Neural cell (in vitro differentiated cells): ENCODE measurements at regions not wholly inside any gene's neighbourhood (a gene's known extent, or its start where the extent isn't known, plus 50 kb on each side); places are given as distances from the start of the nearest gene placed in this dataset.

Source experiments
- H2AFZ ChIP-seq: fragments of 200-600, 300-800 bp; sonication (generic), shearing (Covaris generic); 2 replicates; pipeline ENCODE4 v1.6.0; 2014; ENCODE audit warnings: low read depth, mild to moderate bottlenecking, antibody characterized with exemption, low read length, moderate library complexity
- H3F3A ChIP-seq: fragments of 200-600 bp; shearing (Covaris generic); 2 replicates; pipeline ENCODE4 v1.6.1; 2016; ENCODE audit warnings: mild to moderate bottlenecking, moderate library complexity, mixed read lengths, antibody characterized with exemption, low read length; ENCODE audit not compliant: insufficient read depth, poor library complexity, severe bottlenecking
- H3K27ac ChIP-seq: fragments of 200-600, 300-800 bp; sonication (generic), shearing (Covaris generic); 2 replicates; pipeline ENCODE4 v1.5.1; 2014; ENCODE audit warnings: mild to moderate bottlenecking, low read length, moderate library complexity
- H3K27me3 ChIP-seq: fragments of 300-800, 200-600 bp; sonication (generic), shearing (Covaris generic); 2 replicates; pipeline ENCODE4 v1.6.0; 2014; ENCODE audit warnings: mild to moderate bottlenecking, low read depth, low read length, moderate library complexity; ENCODE audit not compliant: insufficient read depth
- H3K36me3 ChIP-seq: fragments of 300-800, 200-600 bp; sonication (generic), shearing (Covaris generic); 2 replicates; pipeline ENCODE4 v1.5.1; 2014; ENCODE audit warnings: mild to moderate bottlenecking, antibody characterized with exemption, low read length, moderate library complexity; ENCODE audit not compliant: insufficient read depth
- H3K4me2 ChIP-seq: fragments of 300-800, 200-600 bp; sonication (generic), shearing (Covaris generic); 2 replicates; pipeline ENCODE4 v1.6.0; 2014; ENCODE audit warnings: mild to moderate bottlenecking, low read length
- H3K4me3 ChIP-seq: fragments of 300-800, 200-600 bp; sonication (generic), shearing (Covaris generic); 2 replicates; pipeline ENCODE4 v1.5.1; 2014; ENCODE audit warnings: mild to moderate bottlenecking, low read length, moderate library complexity
- H3K79me2 ChIP-seq: fragments of 200-600 bp; shearing (Covaris generic); replicated peaks from 2 replicates; pipeline ENCODE4 v1.6.0; 2014; ENCODE audit warnings: mild to moderate bottlenecking, low read length, moderate library complexity; ENCODE audit not compliant: insufficient read depth
- H3K9ac ChIP-seq: fragments of 300-800, 200-600 bp; sonication (generic), shearing (Covaris generic); 2 replicates; pipeline ENCODE4 v1.6.1; 2016; ENCODE audit warnings: mild to moderate bottlenecking, low read length, mixed read lengths
- H3K9me2 ChIP-seq: fragments of 200-600 bp; shearing (Covaris generic); 2 replicates; pipeline ENCODE4 v1.6.1; 2016; ENCODE audit warnings: mild to moderate bottlenecking, low read length, mixed read lengths; ENCODE audit not compliant: insufficient read depth
- H3K9me3 ChIP-seq: fragments of 200-600, 300-800 bp; sonication (generic), shearing (Covaris generic); 2 replicates; pipeline ENCODE4 v1.6.1; 2016; ENCODE audit warnings: mild to moderate bottlenecking, mixed run types, low read length, moderate library complexity, mixed read lengths
- H4K20me1 ChIP-seq: fragments of 200-600 bp; shearing (Covaris generic); 2 replicates; pipeline ENCODE4 v1.6.1; 2016; ENCODE audit warnings: mild to moderate bottlenecking, mixed run types; ENCODE audit not compliant: insufficient read depth
- CTCF ChIP-seq: fragments of 450-650 bp; IDR thresholded peaks from 2 replicates; pipeline ENCODE4 v1.5.1; 2014; ENCODE audit warnings: antibody characterized with exemption, mild to moderate bottlenecking, moderate library complexity; ENCODE audit not compliant: poor library complexity, severe bottlenecking
- EP300 ChIP-seq: fragments of 450-650 bp; conservative IDR thresholded peaks from 2 replicates; pipeline ENCODE4 v1.6.1; 2014; ENCODE audit warnings: antibody characterized with exemption, mild to moderate bottlenecking, moderate library complexity; ENCODE audit not compliant: poor library complexity, severe bottlenecking
- EZH2 ChIP-seq: fragments of 200-600, 300-800 bp; shearing (Covaris generic), sonication (generic); IDR thresholded peaks from 2 replicates; pipeline ENCODE4 v1.6.1; 2014; ENCODE audit warnings: antibody characterized with exemption, low read length, borderline replicate concordance, mild to moderate bottlenecking; ENCODE audit not compliant: insufficient read depth, poor library complexity, severe bottlenecking
- MXI1 ChIP-seq: fragments of 450-650 bp; conservative IDR thresholded peaks from 2 replicates; pipeline ENCODE4 v1.6.1; 2014; ENCODE audit warnings: antibody characterized with exemption, mild to moderate bottlenecking; ENCODE audit not compliant: poor library complexity, severe bottlenecking
- POLR2AphosphoS5 ChIP-seq: IDR thresholded peaks from 2 replicates; pipeline ENCODE4 v1.6.1; 2012
- RAD21 ChIP-seq: fragments of 450-650 bp; conservative IDR thresholded peaks from 2 replicates; pipeline ENCODE4 v1.6.1; 2014; ENCODE audit warnings: antibody characterized with exemption, mild to moderate bottlenecking, moderate library complexity
- REST ChIP-seq: IDR thresholded peaks from 2 replicates; pipeline ENCODE4 v1.6.1; 2012; ENCODE audit warnings: borderline replicate concordance
- SMC3 ChIP-seq: fragments of 450-650 bp; conservative IDR thresholded peaks from 2 replicates; pipeline ENCODE4 v1.6.1; 2014; ENCODE audit warnings: antibody characterized with exemption, mild to moderate bottlenecking, moderate library complexity; ENCODE audit not compliant: poor library complexity
- TAF1 ChIP-seq: IDR thresholded peaks from 2 replicates; pipeline ENCODE4 v1.6.1; 2012; ENCODE audit warnings: low read depth

- Histone ChIP-seq H3K9me2 (no peaks in the 10 kb centered on the region), H3K36me3 (no peaks in the 10 kb centered on the region), H3K79me2 (no peaks in the 10 kb centered on the region), H3K4me2 (no peak overlapping the region), H3K4me3 (no peak overlapping the region), H2AFZ (no peak overlapping the region), H3K27ac (no peak overlapping the region), H3F3A (no peaks in the 10 kb centered on the region), H3K9ac (no peak overlapping the region), H3K27me3 (no peaks in the 10 kb centered on the region), H4K20me1 (no peaks in the 10 kb centered on the region), H3K9me3 (no peaks in the 10 kb centered on the region)
- no peak for TF ChIP-seq MXI1
- no peak for TF ChIP-seq RAD21
- TF ChIP-seq SMC3, result no peak
These were observed 166.8 kb downstream of the BACH1 start for GRCh38 chr21:29465546-29465945.

- Histone ChIP-seq H3K4me2 (no peak overlapping the region), H3K79me2 (no peaks in the 10 kb centered on the region), H3K9ac (no peak overlapping the region), H3K27ac (no peak overlapping the region), H3K36me3 (no peaks in the 10 kb centered on the region), H2AFZ (no peak overlapping the region), H3K9me2 (no peaks in the 10 kb centered on the region), H3K9me3 (no peaks in the 10 kb centered on the region), H3K4me3 (no peak overlapping the region), H3F3A (no peaks in the 10 kb centered on the region), H3K27me3 (no peaks in the 10 kb centered on the region), H4K20me1 (no peaks in the 10 kb centered on the region)
- TF ChIP-seq EZH2, result no peak
- no peak for TF ChIP-seq SMC3
- TF ChIP-seq EP300, result no peak
These were observed 167.8 kb downstream of the BACH1 start for GRCh38 chr21:29466532-29466931.

GRCh38 chr21:29470397-29470796 is 171.7 kb downstream of the BACH1 start:
- Histone ChIP-seq H3K36me3 (no peaks in the 10 kb centered on the region), H3K9me3 (no peaks in the 10 kb centered on the region), H3K27me3 (no peaks in the 10 kb centered on the region), H3K27ac (no peak overlapping the region), H2AFZ (no peak overlapping the region), H3K79me2 (no peaks in the 10 kb centered on the region), H3K4me2 (no peak overlapping the region), H4K20me1 (no peaks in the 10 kb centered on the region), H3F3A (no peaks in the 10 kb centered on the region), H3K4me3 (no peak overlapping the region), H3K9me2 (no peaks in the 10 kb centered on the region), H3K9ac (no peak overlapping the region)
- no peak for TF ChIP-seq CTCF

GRCh38 chr21:29473808-29474207 is 175.1 kb downstream of the BACH1 start:
- Histone ChIP-seq H2AFZ (no peak overlapping the region), H3K36me3 (no peaks in the 10 kb centered on the region), H3K27ac (no peak overlapping the region), H3K4me3 (no peak overlapping the region), H3F3A (no peaks in the 10 kb centered on the region), H3K9ac (no peak overlapping the region), H3K9me2 (no peaks in the 10 kb centered on the region), H4K20me1 (no peaks in the 10 kb centered on the region), H3K79me2 (no peaks in the 10 kb centered on the region), H3K9me3 (no peaks in the 10 kb centered on the region), H3K4me2 (no peak overlapping the region), H3K27me3 (no peaks in the 10 kb centered on the region)
- TF ChIP-seq CTCF (no peak), MXI1 (no peak), EP300 (no peak), POLR2AphosphoS5 (no peak), EZH2 (no peak), TAF1 (no peak), RAD21 (no peak), REST (no peak), SMC3 (no peak)
